Endodermal cell (in vitro differentiated cells): ENCODE measurements at regions not wholly inside any gene's neighbourhood (a gene's known extent, or its start where the extent isn't known, plus 50 kb on each side); places are given as distances from the start of the nearest gene placed in this dataset.

Source experiments
- DNase-seq: peaks from one replicate; pipeline ENCODE4 v3.0.0-alpha.2; 2017
- H3K27ac ChIP-seq: 2 replicates; pipeline ENCODE4 v1.5.1; 2013; ENCODE audit warnings: mild to moderate bottlenecking, low read depth, low read length, moderate library complexity
- H3K27me3 ChIP-seq: 2 replicates; pipeline ENCODE4 v1.6.1; 2013; ENCODE audit warnings: mild to moderate bottlenecking, low read length, moderate library complexity; ENCODE audit not compliant: insufficient read depth, control insufficient read depth, poor library complexity, severe bottlenecking
- H3K36me3 ChIP-seq: 2 replicates; pipeline ENCODE4 v1.7.0; 2013; ENCODE audit warnings: mild to moderate bottlenecking, low read length, moderate library complexity; ENCODE audit not compliant: control insufficient read depth, insufficient read depth
- H3K4me1 ChIP-seq: one replicate; pipeline ENCODE4 v1.7.0; 2013; ENCODE audit warnings: low read length; ENCODE audit not compliant: control insufficient read depth, insufficient read depth
- H3K4me3 ChIP-seq: 2 replicates; pipeline ENCODE4 v1.5.1; 2013; ENCODE audit warnings: mild to moderate bottlenecking, low read length, moderate library complexity
- H3K9ac ChIP-seq: 2 replicates; pipeline ENCODE4 v1.6.1; 2013; ENCODE audit warnings: mild to moderate bottlenecking, low read length, moderate library complexity; ENCODE audit not compliant: poor library complexity, severe bottlenecking; ENCODE audit errors: extremely low read depth
- H3K9me3 ChIP-seq: 2 replicates; pipeline ENCODE4 v1.6.1; 2013; ENCODE audit warnings: mild to moderate bottlenecking, low read length, moderate library complexity; ENCODE audit not compliant: control insufficient read depth
- H3K27ac Mint-ChIP-seq: 2 replicates; pipeline ENCODE4 v1.8.0; 2020; ENCODE audit warnings: mixed read lengths
- H3K27me3 Mint-ChIP-seq: 2 replicates; pipeline ENCODE4 v1.8.0; 2021; ENCODE audit warnings: mild to moderate bottlenecking, mixed read lengths; ENCODE audit not compliant: insufficient read depth
- H3K36me3 Mint-ChIP-seq: 2 replicates; pipeline ENCODE4 v1.8.0; 2020; ENCODE audit warnings: low read depth, mixed read lengths
- H3K4me1 Mint-ChIP-seq: 2 replicates; pipeline ENCODE4 v1.8.0; 2020; ENCODE audit warnings: mixed read lengths
- H3K4me3 Mint-ChIP-seq: 2 replicates; pipeline ENCODE4 v1.8.0; 2020; ENCODE audit warnings: mild to moderate bottlenecking, moderate library complexity, mixed read lengths
- H3K9me3 Mint-ChIP-seq: 2 replicates; pipeline ENCODE4 v1.8.0; 2020; ENCODE audit warnings: mild to moderate bottlenecking, mixed read lengths
- WGBS, 2 experiments: methylation state at CpG; one replicate each; pipeline versions ENCODE4 v1.1.5 to v1.1.7; 2013; ENCODE audit warnings: missing lambda C conversion rate in 2 of 2, mixed read lengths in 1 of 2; ENCODE audit not compliant: insufficient coverage in 1 of 2, insufficient read length in 1 of 2; 5-methylcytosine and 5-hydroxymethylcytosine counted together
- TF ChIP-seq, protein P1 (sequence below): fragments of 200-600 bp; sonication (generic); conservative IDR thresholded peaks from 2 replicates; pipeline ENCODE4 v1.5.0; 2021; ENCODE audit warnings: antibody characterized with exemption, mild to moderate bottlenecking

DNA sequence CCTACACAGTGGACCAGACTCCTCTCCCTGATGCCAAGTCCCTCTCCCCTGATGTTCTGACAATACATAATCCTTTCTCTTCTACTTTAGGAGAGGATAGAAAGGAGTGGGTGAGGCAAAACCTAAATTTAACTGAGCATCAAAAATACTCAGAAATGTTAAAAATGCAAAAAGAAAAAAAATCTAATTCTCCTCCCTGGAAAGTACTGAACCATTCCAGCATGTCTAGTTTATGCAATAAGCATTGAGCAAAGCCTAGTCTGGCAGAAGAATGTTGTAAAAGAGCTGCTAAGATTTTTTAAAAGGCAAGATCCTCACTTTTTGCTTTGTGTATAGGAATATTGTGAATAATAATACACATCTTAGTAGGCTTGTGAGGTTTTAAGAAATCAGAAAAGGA is 116.6 kb upstream of the STXBP5 start:
- Histone ChIP-seq H3K27ac (no peak overlapping the region), H3K9me3 (peaks cover 29% of the 10 kb centered on the region), H3K4me3 (no peak overlapping the region), H3K9ac (no peak overlapping the region), H3K4me1 (no peaks in the 10 kb centered on the region), H3K36me3 (no peaks in the 10 kb centered on the region), H3K27me3 (no peaks in the 10 kb centered on the region)
- no peak overlapping the region for H3K4me3 Mint-ChIP-seq
- peaks cover 34% of the 10 kb centered on the region for H3K9me3 Mint-ChIP-seq
- DNase-seq = no peak
- TF ChIP-seq, protein P1, sequence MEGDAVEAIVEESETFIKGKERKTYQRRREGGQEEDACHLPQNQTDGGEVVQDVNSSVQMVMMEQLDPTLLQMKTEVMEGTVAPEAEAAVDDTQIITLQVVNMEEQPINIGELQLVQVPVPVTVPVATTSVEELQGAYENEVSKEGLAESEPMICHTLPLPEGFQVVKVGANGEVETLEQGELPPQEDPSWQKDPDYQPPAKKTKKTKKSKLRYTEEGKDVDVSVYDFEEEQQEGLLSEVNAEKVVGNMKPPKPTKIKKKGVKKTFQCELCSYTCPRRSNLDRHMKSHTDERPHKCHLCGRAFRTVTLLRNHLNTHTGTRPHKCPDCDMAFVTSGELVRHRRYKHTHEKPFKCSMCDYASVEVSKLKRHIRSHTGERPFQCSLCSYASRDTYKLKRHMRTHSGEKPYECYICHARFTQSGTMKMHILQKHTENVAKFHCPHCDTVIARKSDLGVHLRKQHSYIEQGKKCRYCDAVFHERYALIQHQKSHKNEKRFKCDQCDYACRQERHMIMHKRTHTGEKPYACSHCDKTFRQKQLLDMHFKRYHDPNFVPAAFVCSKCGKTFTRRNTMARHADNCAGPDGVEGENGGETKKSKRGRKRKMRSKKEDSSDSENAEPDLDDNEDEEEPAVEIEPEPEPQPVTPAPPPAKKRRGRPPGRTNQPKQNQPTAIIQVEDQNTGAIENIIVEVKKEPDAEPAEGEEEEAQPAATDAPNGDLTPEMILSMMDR = no peak
- H3K27me3 Mint-ChIP-seq = no peaks in the 10 kb centered on the region
- peaks cover 5% of the 10 kb centered on the region for H3K36me3 Mint-ChIP-seq
- no peak overlapping the region for H3K27ac Mint-ChIP-seq
- H3K4me1 Mint-ChIP-seq = peaks cover 7% of the 10 kb centered on the region

DNA sequence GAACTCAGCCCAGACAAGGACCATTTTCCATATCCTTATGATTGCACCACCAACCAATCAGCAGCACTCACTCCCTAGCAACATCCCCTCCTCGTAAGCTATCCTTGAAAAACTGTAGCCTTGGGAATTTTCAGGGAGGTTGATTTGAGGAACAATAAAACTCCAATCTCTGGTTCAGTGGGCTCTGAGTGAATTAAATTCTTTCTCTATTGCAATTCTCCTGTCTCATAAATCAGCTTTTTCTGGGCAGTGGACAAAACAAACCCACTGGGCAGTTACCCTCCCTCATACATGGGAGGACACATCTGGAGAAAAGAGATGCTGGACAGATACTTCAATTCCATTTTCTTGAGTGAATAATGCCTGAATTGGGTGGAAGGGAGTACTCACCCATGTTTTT is 115.4 kb upstream of the STXBP5 start:
- Histone ChIP-seq H3K9me3 (peaks cover 29% of the 10 kb centered on the region), H3K27ac (no peak overlapping the region), H3K4me1 (no peaks in the 10 kb centered on the region), H3K27me3 (no peaks in the 10 kb centered on the region), H3K36me3 (no peaks in the 10 kb centered on the region), H3K4me3 (peak overlapping the region; percentile 42), H3K9ac (no peak overlapping the region)
- WGBS, 2 experiments = 93% methylated on average over 1 of the region's 1 CpG; no CpG with 5 or more reads in 1 of the 2 experiments
- no peak overlapping the region for H3K4me3 Mint-ChIP-seq
- H3K36me3 Mint-ChIP-seq = peaks cover 5% of the 10 kb centered on the region
- peaks cover 7% of the 10 kb centered on the region for H3K4me1 Mint-ChIP-seq
- H3K9me3 Mint-ChIP-seq = peaks cover 34% of the 10 kb centered on the region
- TF ChIP-seq, protein P1 = no peak
- DNase-seq = no peak
- no peak overlapping the region for H3K27ac Mint-ChIP-seq
- H3K27me3 Mint-ChIP-seq = no peaks in the 10 kb centered on the region

DNA sequence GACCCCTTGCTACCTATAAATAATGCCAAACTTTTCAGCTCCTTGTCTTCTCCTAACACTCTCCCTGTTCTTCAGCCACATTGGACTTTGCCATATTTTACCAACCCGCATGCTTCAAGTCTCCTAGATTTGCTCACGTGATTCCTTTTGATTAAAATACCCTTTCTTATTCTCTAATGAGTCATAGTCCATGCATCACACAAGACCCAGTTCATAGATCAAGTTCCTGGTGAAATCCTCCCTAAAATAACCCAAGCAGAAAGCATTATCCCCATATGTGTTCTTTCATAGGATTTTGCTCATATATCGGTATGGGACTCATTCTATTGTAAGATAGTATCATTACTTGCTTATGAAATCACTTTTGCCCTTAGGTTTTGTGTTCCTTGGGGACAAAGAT is 108.9 kb upstream of the STXBP5 start:
- Histone ChIP-seq H3K27me3 (no peaks in the 10 kb centered on the region), H3K9ac (no peak overlapping the region), H3K4me1 (no peaks in the 10 kb centered on the region), H3K9me3 (peaks cover 11% of the 10 kb centered on the region), H3K27ac (no peak overlapping the region), H3K4me3 (no peak overlapping the region), H3K36me3 (no peaks in the 10 kb centered on the region)
- no peak overlapping the region for H3K4me3 Mint-ChIP-seq
- H3K36me3 Mint-ChIP-seq = peaks cover 3% of the 10 kb centered on the region
- WGBS, 2 experiments = 84 to 85% methylated on average over 2 to 3 of the region's 3 CpGs
- TF ChIP-seq, protein P1 = no peak
- H3K27ac Mint-ChIP-seq = no peak overlapping the region
- H3K4me1 Mint-ChIP-seq = peaks cover 6% of the 10 kb centered on the region
- H3K9me3 Mint-ChIP-seq = peaks cover 11% of the 10 kb centered on the region
- no peaks in the 10 kb centered on the region for H3K27me3 Mint-ChIP-seq
- DNase-seq = no peak
